HCT116 (cell line): ENCODE measurements at regions not wholly inside any gene's neighbourhood (a gene's known extent, or its start where the extent isn't known, plus 50 kb on each side); places are given as distances from the start of the nearest gene placed in this dataset.

ENCODE experiments used
- ATAC-seq: fragments of 200-7000 bp; cut with Tn5 transposase; 2 replicates; pipeline ENCODE4 v1.9.1; 2020; ENCODE audit warnings: mild to moderate bottlenecking, moderate library complexity
- BruUV-seq: library from RNA; stranded (reverse); fragments of 400-500 nt; replicated peaks from 2 replicates; lab custom pipeline; 2021; lab: Mats Ljungman, UMichigan
- CTCF ChIA-PET: fragments of 300-600 bp; sonication (Branson Sonifier 250); formaldehyde crosslinking; loops from one replicate; lab custom pipeline; 2021; ENCODE audit warnings: antibody characterized with exemption; lab: Charles Lee
- POLR2A ChIA-PET: fragments of 300-600, 350-600 bp; sonication (Branson Sonifier 250); formaldehyde crosslinking; loops from one replicate; lab custom pipeline; 2021; ENCODE audit warnings: antibody characterized with exemption; lab: Charles Lee
- RAD21 ChIA-PET, 2 experiments: fragments of 300-600 bp; sonication (Branson Sonifier 250); formaldehyde crosslinking; loops; one replicate each; lab custom pipeline; 2023; ENCODE audit warnings: low total read pairs in 2 of 2; ENCODE audit not compliant: uncharacterized antibody in 2 of 2, unreplicated experiment in 2 of 2, low non-redundant PET in 1 of 2; lab: Charles Lee
- DNase-seq: peaks from one replicate; pipeline ENCODE4 v3.0.0-alpha.2; 2010; ENCODE audit warnings: low read depth, low spot score
- H2AFZ ChIP-seq: fragments of 200-600 bp; shearing (Covaris generic), sonication (generic); 2 replicates; pipeline ENCODE4 v1.6.1; 2017; ENCODE audit warnings: low read depth, mixed run types, mixed read lengths, antibody characterized with exemption, low read length; ENCODE audit not compliant: poor library complexity, severe bottlenecking
- H3K27ac ChIP-seq: 2 replicates; pipeline ENCODE4 v1.5.1; 2012; ENCODE audit warnings: low read depth, low read length
- H3K27me3 ChIP-seq: fragments of 200-600 bp; sonication (generic); 2 replicates; pipeline ENCODE4 v1.6.1; 2016; ENCODE audit warnings: mixed run types, low read length, mixed read lengths; ENCODE audit not compliant: insufficient read depth
- H3K36me3 ChIP-seq, 2 experiments: fragments of 200-500 bp in 1 of 2; fragments of 200-600 bp in 1 of 2; sonication (Bioruptor generic) in 1 of 2; sonication (generic) in 1 of 2; 2 replicates each; pipeline versions ENCODE4 v1.5.1 to v1.6.1; 2014 to 2016; ENCODE audit warnings: low read length in 2 of 2, inconsistent platforms in 1 of 2, mixed read lengths in 1 of 2, mixed run types in 1 of 2; ENCODE audit not compliant: insufficient read depth in 2 of 2, control insufficient read depth in 1 of 2
- H3K4me1 ChIP-seq, 2 experiments: fragments of 200-600 bp in 1 of 2; sonication (generic) in 1 of 2; 2 replicates each; pipeline versions ENCODE4 v1.5.1 to v1.6.1; 2012 to 2017; ENCODE audit warnings: low read length in 2 of 2, inconsistent platforms in 1 of 2, mild to moderate bottlenecking in 1 of 2, mixed read lengths in 1 of 2, mixed run types in 1 of 2, moderate library complexity in 1 of 2; ENCODE audit not compliant: insufficient read depth in 2 of 2, control insufficient read depth in 1 of 2
- H3K4me2 ChIP-seq: fragments of 200-600 bp; sonication (generic); 2 replicates; pipeline ENCODE4 v1.6.1; 2017; ENCODE audit warnings: mixed run types, low read length, mixed read lengths
- H3K4me3 ChIP-seq, 2 experiments: fragments of 200-600 bp in 1 of 2; sonication (generic) in 1 of 2; replicated peaks in 1 of 2; 2 replicates each; pipeline ENCODE4 v1.5.1; 2011 to 2016; ENCODE audit warnings: low read length in 2 of 2, control low read depth in 1 of 2, low read depth in 1 of 2, mild to moderate bottlenecking in 1 of 2, mixed read lengths in 1 of 2, mixed run types in 1 of 2
- H3K79me2 ChIP-seq: fragments of 200-600 bp; sonication (generic); 2 replicates; pipeline ENCODE4 v1.6.1; 2017; ENCODE audit warnings: mild to moderate bottlenecking, mixed run types, low read length, moderate library complexity, mixed read lengths; ENCODE audit not compliant: insufficient read depth
- H3K9ac ChIP-seq: fragments of 200-600 bp; sonication (generic); 2 replicates; pipeline ENCODE4 v1.6.1; 2016; ENCODE audit warnings: low read length, mixed read lengths
- H3K9me2 ChIP-seq: fragments of 200-600 bp; sonication (generic), shearing (Covaris generic); 2 replicates; pipeline ENCODE4 v1.6.1; 2017; ENCODE audit warnings: mixed run types, mild to moderate bottlenecking, moderate library complexity; ENCODE audit not compliant: insufficient read depth
- H3K9me3 ChIP-seq, 2 experiments: fragments of 200-500 bp in 1 of 2; fragments of 200-600 bp in 1 of 2; sonication (Bioruptor generic) in 1 of 2; sonication (generic) in 1 of 2; 2 replicates each; pipeline ENCODE4 v1.6.1; 2014 to 2017; ENCODE audit warnings: low read length in 2 of 2, mixed read lengths in 2 of 2, inconsistent platforms in 1 of 2, low read depth in 1 of 2, mild to moderate bottlenecking in 1 of 2, mixed run types in 1 of 2, moderate library complexity in 1 of 2; ENCODE audit not compliant: control insufficient read depth in 1 of 2, insufficient read depth in 1 of 2
- H4K20me1 ChIP-seq: fragments of 200-600 bp; sonication (generic), shearing (Covaris generic); 2 replicates; pipeline ENCODE4 v1.6.1; 2017; ENCODE audit warnings: mixed run types, mild to moderate bottlenecking, moderate library complexity; ENCODE audit not compliant: insufficient read depth
- CEBPB ChIP-seq: IDR thresholded peaks from 2 replicates; pipeline ENCODE4 v1.6.1; 2012; ENCODE audit warnings: low read depth
- CTCF ChIP-seq, 3 experiments: fragments of 200-600 bp in 1 of 3; sonication (generic) in 1 of 3; IDR thresholded peaks in 2 of 3; conservative IDR thresholded peaks in 1 of 3; 2 replicates each; pipeline ENCODE4 v1.5.1; 2012 to 2017; ENCODE audit warnings: low read depth in 2 of 3, low read length in 2 of 3, antibody characterized with exemption in 1 of 3, borderline replicate concordance in 1 of 3, control low read depth in 1 of 3, mild to moderate bottlenecking in 1 of 3, mixed read lengths in 1 of 3, mixed run types in 1 of 3, moderate library complexity in 1 of 3; ENCODE audit not compliant: insufficient read depth in 1 of 3
- EGR1 ChIP-seq: IDR thresholded peaks from 2 replicates; pipeline ENCODE4 v1.6.1; 2012; ENCODE audit warnings: low read depth
- ELF1 ChIP-seq: IDR thresholded peaks from 2 replicates; pipeline ENCODE4 v1.6.1; 2012; ENCODE audit warnings: low read depth, borderline replicate concordance
- EZH2 ChIP-seq: fragments of 200-600 bp; sonication (generic); IDR thresholded peaks from 2 replicates; pipeline ENCODE4 v1.6.1; 2017; ENCODE audit warnings: antibody characterized with exemption, mixed run types
- EZH2phosphoT487 ChIP-seq: fragments of 200-600 bp; IDR thresholded peaks from 2 replicates; pipeline ENCODE4 v1.6.1; 2018; ENCODE audit warnings: antibody characterized with exemption, borderline replicate concordance
- FOSL1 ChIP-seq: IDR thresholded peaks from 2 replicates; pipeline ENCODE4 v1.6.1; 2012; ENCODE audit warnings: low read depth
- MAX ChIP-seq: IDR thresholded peaks from 2 replicates; pipeline ENCODE4 v1.6.1; 2012
- POLR2AphosphoS5 ChIP-seq: IDR thresholded peaks from 2 replicates; pipeline ENCODE4 v1.6.1; 2011; ENCODE audit warnings: mild to moderate bottlenecking, low read depth, low read length, moderate library complexity
- SIN3A ChIP-seq: IDR thresholded peaks from 2 replicates; pipeline ENCODE4 v1.6.1; 2012; ENCODE audit warnings: low read depth
- SP1 ChIP-seq: IDR thresholded peaks from 2 replicates; pipeline ENCODE4 v1.6.1; 2012; ENCODE audit warnings: low read depth
- TCF7L2 ChIP-seq: IDR thresholded peaks from 2 replicates; pipeline ENCODE4 v1.7.0; 2011; ENCODE audit warnings: borderline replicate concordance, inconsistent platforms; ENCODE audit not compliant: insufficient read depth, insufficient read length; ENCODE audit errors: extremely low read depth
- YY1 ChIP-seq: IDR thresholded peaks from 2 replicates; pipeline ENCODE4 v1.6.1; 2011; ENCODE audit warnings: low read length, low read depth, moderate library complexity, mild to moderate bottlenecking; ENCODE audit not compliant: insufficient replicate concordance; ENCODE audit errors: extremely low read depth
- ZFX ChIP-seq: fragments of 450-650 bp; IDR thresholded peaks from 2 replicates; pipeline ENCODE4 v1.6.1; 2017
- intact Hi-C: fragments of 100-400 bp; cut with micrococcal nuclease; formaldehyde crosslinking; loops from 2 replicates; pipeline ENCODE4 v1.10.0; 2022

- BruUV-seq: no TSS peak
- intact Hi-C loops: no loop called here
- Histone ChIP-seq H3K36me3 (no peaks in the 10 kb centered on the region), H4K20me1 (no peaks in the 10 kb centered on the region), H2AFZ (no peak overlapping the region), H3K27me3 (no peaks in the 10 kb centered on the region), H3K4me2 (no peak overlapping the region), H3K4me1 (no peaks in the 10 kb centered on the region), H3K9me2 (no peaks in the 10 kb centered on the region), H3K9ac (no peak overlapping the region), H3K79me2 (no peaks in the 10 kb centered on the region), H3K27ac (no peak overlapping the region)
- ChIA-PET RAD21 (no interaction called here), POLR2A (no interaction called here), CTCF (no interaction called here)
- no peak for DNase-seq
- ATAC-seq: no peak
- no peak for TF ChIP-seq CTCF (IDR thresholded peaks at IDR 0.05 in 2 of 3, conservative IDR thresholded peaks at IDR 0.05 in 1 of 3; ENCODE audit: borderline replicate concordance in 1 of 3, insufficient read depth in 1 of 3, low read depth in 2 of 3, low read length in 2 of 3)
- no peak for TF ChIP-seq EGR1
- TF ChIP-seq POLR2AphosphoS5: no peak
- no peak for TF ChIP-seq CEBPB
- no peak for TF ChIP-seq EZH2phosphoT487
- no peak for TF ChIP-seq SIN3A
- TF ChIP-seq SP1: no peak
- TF ChIP-seq FOSL1: no peak
- no peak for TF ChIP-seq MAX
- no peak for TF ChIP-seq TCF7L2
- TF ChIP-seq YY1: no peak
- no peak for TF ChIP-seq ELF1
- TF ChIP-seq EZH2: no peak
- TF ChIP-seq ZFX: no peak
- TF ChIP-seq, all 23 proteins: peak for 0
- no peak overlapping the region for H3K4me3 ChIP-seq
- H3K9me3 ChIP-seq: no peaks in the 10 kb centered on the region
Measured at GRCh38 chr1:88453295-88453694, 230.8 kb upstream of the PKN2 start.
